Neural cell (in vitro differentiated cells): ENCODE measurements at regions not wholly inside any gene's neighbourhood (a gene's known extent, or its start where the extent isn't known, plus 50 kb on each side); places are given as distances from the start of the nearest gene placed in this dataset.

Experiments
- CTCF ChIP-seq: fragments of 450-650 bp; IDR thresholded peaks from 2 replicates; pipeline ENCODE4 v1.5.1; 2014; ENCODE audit warnings: antibody characterized with exemption, mild to moderate bottlenecking, moderate library complexity; ENCODE audit not compliant: poor library complexity, severe bottlenecking
- EZH2 ChIP-seq: fragments of 200-600, 300-800 bp; shearing (Covaris generic), sonication (generic); IDR thresholded peaks from 2 replicates; pipeline ENCODE4 v1.6.1; 2014; ENCODE audit warnings: antibody characterized with exemption, low read length, borderline replicate concordance, mild to moderate bottlenecking; ENCODE audit not compliant: insufficient read depth, poor library complexity, severe bottlenecking
- MXI1 ChIP-seq: fragments of 450-650 bp; conservative IDR thresholded peaks from 2 replicates; pipeline ENCODE4 v1.6.1; 2014; ENCODE audit warnings: antibody characterized with exemption, mild to moderate bottlenecking; ENCODE audit not compliant: poor library complexity, severe bottlenecking
- POLR2AphosphoS5 ChIP-seq: IDR thresholded peaks from 2 replicates; pipeline ENCODE4 v1.6.1; 2012
- TAF1 ChIP-seq: IDR thresholded peaks from 2 replicates; pipeline ENCODE4 v1.6.1; 2012; ENCODE audit warnings: low read depth

- no peak for TF ChIP-seq TAF1
- TF ChIP-seq EZH2: no peak
- no peak for TF ChIP-seq POLR2AphosphoS5
- no peak for TF ChIP-seq CTCF
- no peak for TF ChIP-seq MXI1
Measured at GRCh38 chr5:175092691-175093090, 351.3 kb downstream of the DRD1 start.
